Activated CD4-positive, alpha-beta memory T cell treated with anti-CD3 and anti-CD28 coated beads for 36 hours (primary cell): ENCODE measurements at regions not wholly inside any gene's neighbourhood (a gene's known extent, or its start where the extent isn't known, plus 50 kb on each side); places are given as distances from the start of the nearest gene placed in this dataset.
"Not testable (repeated sequence)": the region's sequence is repeated elsewhere in the genome, so short reads cannot be mapped to it uniquely, and the experiment has no call there.

ENCODE experiments used
- CTCF ChIA-PET: fragments of 350-600 bp; sonication (Branson Sonifier 250); formaldehyde crosslinking; loops from one replicate; lab custom pipeline; 2021; ENCODE audit warnings: antibody characterized with exemption, inconsistent platforms; lab: Charles Lee
- POLR2A ChIA-PET: fragments of 350-600 bp; sonication (Branson Sonifier 250); formaldehyde crosslinking; loops from one replicate; lab custom pipeline; 2021; ENCODE audit warnings: antibody characterized with exemption; lab: Charles Lee
- DNase-seq: peaks from one replicate; pipeline ENCODE4 v3.0.0-alpha.2; 2020
- H3K27ac Mint-ChIP-seq: one replicate; pipeline ENCODE4 v1.8.0; 2021; ENCODE audit warnings: mixed read lengths
- H3K27me3 Mint-ChIP-seq: one replicate; pipeline ENCODE4 v1.8.0; 2021; ENCODE audit warnings: mixed read lengths
- H3K36me3 Mint-ChIP-seq: one replicate; pipeline ENCODE4 v1.8.0; 2021; ENCODE audit warnings: mixed read lengths
- H3K4me1 Mint-ChIP-seq: one replicate; pipeline ENCODE4 v1.8.0; 2021; ENCODE audit warnings: low read depth, mixed read lengths
- H3K4me3 Mint-ChIP-seq: one replicate; pipeline ENCODE4 v1.8.0; 2021; ENCODE audit warnings: mild to moderate bottlenecking, mixed read lengths
- H3K9me3 Mint-ChIP-seq: one replicate; pipeline ENCODE4 v1.8.0; 2021; ENCODE audit warnings: mixed read lengths
- intact Hi-C: fragments of 100-400 bp; cut with micrococcal nuclease; formaldehyde crosslinking; loops from one replicate; pipeline ENCODE4 v1.15.1; 2023

GRCh38 chr10:65219444-65219843 lies 1698.2 kb downstream of the REEP3 start:
- Mint-ChIP-seq H3K4me3 (no peak overlapping the region), H3K36me3 (no peaks in the 10 kb centered on the region)

GRCh38 chr10:65231148-65231547 lies 1694.7 kb upstream of the LRRTM3 start:
- ChIA-PET POLR2A (no interaction called here), CTCF (no interaction called here)
- Mint-ChIP-seq H3K4me1 (no peaks in the 10 kb centered on the region), H3K36me3 (no peaks in the 10 kb centered on the region), H3K4me3 (no peak overlapping the region), H3K9me3 (peaks cover 4% of the 10 kb centered on the region), H3K27me3 (no peaks in the 10 kb centered on the region), H3K27ac (no peak overlapping the region)
- no peak for DNase-seq
- intact Hi-C loops, result no loop called here

More at GRCh38 chr10:65219444-65219843, 1698.2 kb downstream of the REEP3 start:
- Mint-ChIP-seq H3K4me1 (no peaks in the 10 kb centered on the region), H3K9me3 (peaks cover 8% of the 10 kb centered on the region), H3K27me3 (no peaks in the 10 kb centered on the region), H3K27ac (no peak overlapping the region)
- intact Hi-C loops, result no loop called here
- ChIA-PET POLR2A (no interaction called here), CTCF (no interaction called here)
- DNase-seq, result no peak

GRCh38 chr10:65234261-65234660 lies 1691.6 kb upstream of the LRRTM3 start:
- no peak overlapping the region for H3K27ac Mint-ChIP-seq
- H3K9me3 Mint-ChIP-seq, result peaks cover 4% of the 10 kb centered on the region
- H3K27me3 Mint-ChIP-seq, result no peaks in the 10 kb centered on the region
- ChIA-PET CTCF (no interaction called here), POLR2A (no interaction called here)
- intact Hi-C loops, result no loop called here
- H3K4me3 Mint-ChIP-seq, result no peak overlapping the region
- no peak for DNase-seq
- H3K4me1 Mint-ChIP-seq, result no peaks in the 10 kb centered on the region
- no peaks in the 10 kb centered on the region for H3K36me3 Mint-ChIP-seq

- H3K36me3 Mint-ChIP-seq, result no peaks in the 10 kb centered on the region
- H3K4me3 Mint-ChIP-seq, result no peak overlapping the region
- H3K27ac Mint-ChIP-seq, result no peak overlapping the region
- H3K9me3 Mint-ChIP-seq, result peaks cover 5% of the 10 kb centered on the region
- intact Hi-C loops, result no loop called here
- no peak for DNase-seq
- ChIA-PET POLR2A (no interaction called here), CTCF (no interaction called here)
- no peaks in the 10 kb centered on the region for H3K4me1 Mint-ChIP-seq
- no peaks in the 10 kb centered on the region for H3K27me3 Mint-ChIP-seq
Measured at GRCh38 chr10:65235266-65235665, 1690.6 kb upstream of the LRRTM3 start.

GRCh38 chr10:65235846-65236245 lies 1690.0 kb upstream of the LRRTM3 start:
- no peak for DNase-seq
- no peaks in the 10 kb centered on the region for H3K27me3 Mint-ChIP-seq

GRCh38 chr10:65265451-65265954 lies 1660.3 kb upstream of the LRRTM3 start:
- no peak for DNase-seq
- H3K27ac Mint-ChIP-seq, result no peak overlapping the region
- intact Hi-C loops, result no loop called here
- no peak overlapping the region for H3K4me3 Mint-ChIP-seq
- no peaks in the 10 kb centered on the region for H3K4me1 Mint-ChIP-seq
- ChIA-PET CTCF (interaction anchor here (0.6 kb wide), 1 partner anchor 880 kb away, joined by 3 read pairs; no protein-coding TSS in a partner anchor), POLR2A (no interaction called here)
- peaks cover 10% of the 10 kb centered on the region for H3K9me3 Mint-ChIP-seq
- H3K36me3 Mint-ChIP-seq, result no peaks in the 10 kb centered on the region
- no peaks in the 10 kb centered on the region for H3K27me3 Mint-ChIP-seq

More at GRCh38 chr10:65235846-65236245, 1690.0 kb upstream of the LRRTM3 start:
- no peak overlapping the region for H3K4me3 Mint-ChIP-seq
- no peak overlapping the region for H3K27ac Mint-ChIP-seq
- ChIA-PET CTCF (no interaction called here), POLR2A (no interaction called here)
- no peaks in the 10 kb centered on the region for H3K36me3 Mint-ChIP-seq
- peaks cover 11% of the 10 kb centered on the region for H3K9me3 Mint-ChIP-seq
- no peaks in the 10 kb centered on the region for H3K4me1 Mint-ChIP-seq
- intact Hi-C loops, result no loop called here

GRCh38 chr10:65269551-65269950 lies 1656.3 kb upstream of the LRRTM3 start:
- intact Hi-C loops, H3K36me3 Mint-ChIP-seq, CTCF ChIA-PET, H3K4me1 Mint-ChIP-seq, DNase-seq, H3K27me3 Mint-ChIP-seq, H3K9me3 Mint-ChIP-seq, H3K4me3 Mint-ChIP-seq, POLR2A ChIA-PET, H3K27ac Mint-ChIP-seq: not testable (repeated sequence)

GRCh38 chr10:65270969-65271368 lies 1654.9 kb upstream of the LRRTM3 start:
- CTCF ChIA-PET, result no interaction called here
- DNase-seq, result no peak
- no peak overlapping the region for H3K4me3 Mint-ChIP-seq

GRCh38 chr10:65273115-65273514 lies 1652.7 kb upstream of the LRRTM3 start:
- H3K9me3 Mint-ChIP-seq, result no peaks in the 10 kb centered on the region
- no peaks in the 10 kb centered on the region for H3K4me1 Mint-ChIP-seq
- H3K4me3 Mint-ChIP-seq, result no peak overlapping the region
- DNase-seq, result no peak
- ChIA-PET POLR2A (no interaction called here), CTCF (no interaction called here)
- intact Hi-C loops, result no loop called here
- H3K27me3 Mint-ChIP-seq, result no peaks in the 10 kb centered on the region
- no peak overlapping the region for H3K27ac Mint-ChIP-seq
- H3K36me3 Mint-ChIP-seq, result no peaks in the 10 kb centered on the region

More at GRCh38 chr10:65270969-65271368, 1654.9 kb upstream of the LRRTM3 start:
- Mint-ChIP-seq H3K9me3 (no peaks in the 10 kb centered on the region), H3K27me3 (no peaks in the 10 kb centered on the region), H3K36me3 (no peaks in the 10 kb centered on the region), H3K27ac (no peak overlapping the region), H3K4me1 (no peaks in the 10 kb centered on the region)
- intact Hi-C loops, result no loop called here
- POLR2A ChIA-PET, result no interaction called here

- H3K9me3 Mint-ChIP-seq, result peaks cover 12% of the 10 kb centered on the region
- POLR2A ChIA-PET, result no interaction called here
- CTCF ChIA-PET, result no interaction called here
- no peak for DNase-seq
- no peaks in the 10 kb centered on the region for H3K4me1 Mint-ChIP-seq
- intact Hi-C loops, result no loop called here
- H3K36me3 Mint-ChIP-seq, result no peaks in the 10 kb centered on the region
- no peak overlapping the region for H3K27ac Mint-ChIP-seq
- no peak overlapping the region for H3K4me3 Mint-ChIP-seq
- H3K27me3 Mint-ChIP-seq, result no peaks in the 10 kb centered on the region
Measured at GRCh38 chr10:65275296-65275695, 1650.5 kb upstream of the LRRTM3 start.

GRCh38 chr10:65284495-65285041 lies 1641.3 kb upstream of the LRRTM3 start:
- no peaks in the 10 kb centered on the region for H3K27me3 Mint-ChIP-seq
- H3K4me1 Mint-ChIP-seq, result no peaks in the 10 kb centered on the region
- POLR2A ChIA-PET, result no interaction called here
- no peak overlapping the region for H3K4me3 Mint-ChIP-seq
- DNase-seq, result no peak
- intact Hi-C loops, result no loop called here
- CTCF ChIA-PET, result no interaction called here
- no peak overlapping the region for H3K27ac Mint-ChIP-seq
- no peaks in the 10 kb centered on the region for H3K36me3 Mint-ChIP-seq
- H3K9me3 Mint-ChIP-seq, result peaks cover 16% of the 10 kb centered on the region

GRCh38 chr10:65285726-65286125 lies 1640.1 kb upstream of the LRRTM3 start:
- H3K4me3 Mint-ChIP-seq, H3K4me1 Mint-ChIP-seq, CTCF ChIA-PET, H3K9me3 Mint-ChIP-seq, H3K27me3 Mint-ChIP-seq, POLR2A ChIA-PET, H3K27ac Mint-ChIP-seq, intact Hi-C loops, DNase-seq, H3K36me3 Mint-ChIP-seq: not testable (repeated sequence)

GRCh38 chr10:65291286-65291685 lies 1634.5 kb upstream of the LRRTM3 start:
- H3K27ac Mint-ChIP-seq, result no peak overlapping the region
- no peak overlapping the region for H3K4me3 Mint-ChIP-seq
- CTCF ChIA-PET, result no interaction called here
- H3K4me1 Mint-ChIP-seq, result no peaks in the 10 kb centered on the region
- H3K36me3 Mint-ChIP-seq, result no peaks in the 10 kb centered on the region
- no peaks in the 10 kb centered on the region for H3K27me3 Mint-ChIP-seq
- no peaks in the 10 kb centered on the region for H3K9me3 Mint-ChIP-seq
- intact Hi-C loops, result no loop called here
- DNase-seq, result no peak
- POLR2A ChIA-PET, result no interaction called here
